CD14-positive monocyte (primary cell): ENCODE measurements at regions not wholly inside any gene's neighbourhood (a gene's known extent, or its start where the extent isn't known, plus 50 kb on each side); places are given as distances from the start of the nearest gene placed in this dataset.

Source experiments
- DNase-seq, 3 donors: peaks; one replicate each; pipeline ENCODE4 v3.0.0-alpha.2; 2011 to 2022
- H2AFZ ChIP-seq: 2 replicates; pipeline ENCODE4 v1.6.0; 2012; ENCODE audit warnings: mild to moderate bottlenecking, low read depth, low read length, inconsistent platforms; ENCODE audit not compliant: insufficient read depth, poor library complexity, severe bottlenecking
- H3K27ac ChIP-seq, 2 donors: 1 replicate in 1 of 2; 2 replicates in 1 of 2; pipeline ENCODE4 v1.5.1; 2012 to 2013; ENCODE audit warnings: low read length in 2 of 2, control low read depth in 1 of 2, inconsistent platforms in 1 of 2, low read depth in 1 of 2, mild to moderate bottlenecking in 1 of 2
- H3K27me3 ChIP-seq, 2 donors: one replicate each; pipeline versions ENCODE4 v1.6.0 to v1.6.1; 2011 to 2013; ENCODE audit warnings: low read length in 2 of 2; ENCODE audit not compliant: control insufficient read depth in 2 of 2, insufficient read depth in 2 of 2
- H3K36me3 ChIP-seq, 2 donors: replicated peaks in 1 of 2; 1 replicate in 1 of 2; 2 replicates in 1 of 2; pipeline versions ENCODE4 v1.5.1 to v1.6.1; 2012 to 2013; ENCODE audit warnings: low read length in 2 of 2, control low read depth in 1 of 2, inconsistent platforms in 1 of 2, mild to moderate bottlenecking in 1 of 2; ENCODE audit not compliant: insufficient read depth in 2 of 2, control insufficient read depth in 1 of 2
- H3K4me1 ChIP-seq, 2 donors: 1 replicate in 1 of 2; 2 replicates in 1 of 2; pipeline versions ENCODE4 v1.5.1 to v1.6.1; 2012 to 2013; ENCODE audit warnings: low read length in 2 of 2, control low read depth in 1 of 2, inconsistent platforms in 1 of 2, mild to moderate bottlenecking in 1 of 2, moderate library complexity in 1 of 2; ENCODE audit not compliant: insufficient read depth in 2 of 2, control insufficient read depth in 1 of 2
- H3K4me2 ChIP-seq: replicated peaks from 2 replicates; pipeline ENCODE3; 2012; ENCODE audit warnings: low read length, moderate library complexity, mild to moderate bottlenecking; ENCODE audit not compliant: poor library complexity, severe bottlenecking; ENCODE audit errors: extremely low read depth
- H3K4me3 ChIP-seq, 3 experiments: fragments of 200-600 bp in 1 of 3; sonication (generic) in 1 of 3; replicated peaks in 1 of 3; 1 replicate in 2 of 3; 2 replicates in 1 of 3; pipeline ENCODE4 v1.5.1; 2011 to 2013; ENCODE audit warnings: low read length in 3 of 3, mild to moderate bottlenecking in 3 of 3, control low read depth in 2 of 3, low read depth in 2 of 3, inconsistent platforms in 1 of 3, moderate library complexity in 1 of 3
- H3K79me2 ChIP-seq: 2 replicates; pipeline ENCODE4 v1.6.0; 2012; ENCODE audit warnings: mild to moderate bottlenecking, control low read depth, inconsistent platforms, low read length, moderate library complexity; ENCODE audit not compliant: insufficient read depth
- H3K9ac ChIP-seq: 2 replicates; pipeline ENCODE4 v1.6.0; 2017; ENCODE audit warnings: low read length, mild to moderate bottlenecking; ENCODE audit not compliant: insufficient read depth, poor library complexity, severe bottlenecking
- H3K9me3 ChIP-seq, 2 donors: replicated peaks in 1 of 2; 1 replicate in 1 of 2; 2 replicates in 1 of 2; pipeline versions ENCODE4 v1.5.1 to v1.6.1; 2012 to 2013; ENCODE audit warnings: low read length in 2 of 2, control low read depth in 1 of 2; ENCODE audit not compliant: control insufficient read depth in 1 of 2, insufficient read depth in 1 of 2
- H4K20me1 ChIP-seq: 2 replicates; pipeline ENCODE4 v1.6.0; 2012; ENCODE audit warnings: mild to moderate bottlenecking, low read length, control low read depth, moderate library complexity; ENCODE audit not compliant: insufficient read depth
- H3K27ac Mint-ChIP-seq, 7 donors: one replicate each; pipeline ENCODE4 v1.8.0; 2020; ENCODE audit warnings: mild to moderate bottlenecking in 7 of 7, mixed read lengths in 7 of 7, moderate library complexity in 6 of 7, inconsistent platforms in 2 of 7
- H3K27me3 Mint-ChIP-seq, 3 donors: one replicate each; pipeline ENCODE4 v1.8.0; 2021 to 2022; ENCODE audit warnings: low read depth in 3 of 3, mild to moderate bottlenecking in 3 of 3, mixed read lengths in 3 of 3, moderate library complexity in 3 of 3, inconsistent platforms in 1 of 3
- H3K36me3 Mint-ChIP-seq, 2 donors: one replicate each; pipeline ENCODE4 v1.8.0; 2020; ENCODE audit warnings: mixed read lengths in 2 of 2, inconsistent platforms in 1 of 2, mild to moderate bottlenecking in 1 of 2
- H3K4me1 Mint-ChIP-seq: one replicate; pipeline ENCODE4 v1.8.0; 2020; ENCODE audit warnings: mild to moderate bottlenecking, mixed read lengths
- H3K4me3 Mint-ChIP-seq, 2 donors: one replicate each; pipeline ENCODE4 v1.8.0; 2020; ENCODE audit warnings: mild to moderate bottlenecking in 2 of 2, mixed read lengths in 2 of 2, moderate library complexity in 1 of 2
- H3K9me3 Mint-ChIP-seq, 7 donors: one replicate each; pipeline ENCODE4 v1.8.0; 2020 to 2022; ENCODE audit warnings: mixed read lengths in 7 of 7, mild to moderate bottlenecking in 6 of 7, moderate library complexity in 6 of 7, inconsistent platforms in 2 of 7
- CTCF ChIP-seq: fragments of 200-600 bp; IDR thresholded peaks from one replicate; pipeline ENCODE4 v1.8.0; 2022; ENCODE audit warnings: antibody characterized with exemption, mild to moderate bottlenecking
- WGBS: methylation state at CpG from one replicate; pipeline ENCODE4 v1.1.5; 2013; ENCODE audit warnings: missing lambda C conversion rate; ENCODE audit not compliant: insufficient coverage; 5-methylcytosine and 5-hydroxymethylcytosine counted together
- intact Hi-C, 2 donors: fragments of 100-400 bp; cut with micrococcal nuclease; formaldehyde crosslinking; loops; one replicate each; pipeline versions ENCODE4 v1.15.0 to v1.15.1; 2023

GRCh38 chr10:58885146-58885545 lies 291.3 kb upstream of the PHYHIPL start:
- Mint-ChIP-seq H3K36me3 (no peaks in the 10 kb centered on the region), H3K4me1 (no peaks in the 10 kb centered on the region), H3K27ac (no peak overlapping the region), H3K27me3 (peaks cover 0 to 3% (median 0%) of the 10 kb centered on the region in 3 donors), H3K4me3 (no peak overlapping the region), H3K9me3 (peaks cover 2 to 8% (median 4%) of the 10 kb centered on the region in 7 donors)
- no peak overlapping the region for H3K4me3 ChIP-seq
- intact Hi-C loops: no loop called here
- WGBS: 100% methylated on average over 1 of the region's 3 CpGs
- TF ChIP-seq CTCF: no peak
- no peak overlapping the region for H2AFZ ChIP-seq
- no peak for DNase-seq
- H3K9me3 ChIP-seq: peaks cover 0 to 5% of the 10 kb centered on the region in 2 donors
- no peaks in the 10 kb centered on the region for H3K27me3 ChIP-seq
- H3K27ac ChIP-seq: no peak overlapping the region
- H3K79me2 ChIP-seq: no peaks in the 10 kb centered on the region
- H3K4me1 ChIP-seq: no peaks in the 10 kb centered on the region
- no peaks in the 10 kb centered on the region for H4K20me1 ChIP-seq
- no peak overlapping the region for H3K4me2 ChIP-seq
- no peaks in the 10 kb centered on the region for H3K36me3 ChIP-seq
- H3K9ac ChIP-seq: no peak overlapping the region

- DNase-seq: no peak
- H3K4me3 Mint-ChIP-seq: no peak overlapping the region
- no peaks in the 10 kb centered on the region for H4K20me1 ChIP-seq
- peaks cover 0 to 5% of the 10 kb centered on the region in 2 donors for H3K9me3 ChIP-seq
- intact Hi-C loops: no loop called here
- peaks cover 0 to 3% (median 0%) of the 10 kb centered on the region in 3 donors for H3K27me3 Mint-ChIP-seq
- TF ChIP-seq CTCF: no peak
- 100% methylated on average over 2 of the region's 3 CpGs for WGBS
- no peaks in the 10 kb centered on the region for H3K4me1 ChIP-seq
- no peak overlapping the region for H3K4me3 ChIP-seq
- no peak overlapping the region for H3K9ac ChIP-seq
- no peak overlapping the region for H3K4me2 ChIP-seq
- no peak overlapping the region for H3K27ac Mint-ChIP-seq
- no peaks in the 10 kb centered on the region for H3K79me2 ChIP-seq
- H3K9me3 Mint-ChIP-seq: peaks cover under 1 to 8% (median 4%) of the 10 kb centered on the region in 7 donors
- no peak overlapping the region for H3K27ac ChIP-seq
- H3K36me3 ChIP-seq: no peaks in the 10 kb centered on the region
- H3K27me3 ChIP-seq: no peaks in the 10 kb centered on the region
- H3K4me1 Mint-ChIP-seq: no peaks in the 10 kb centered on the region
- no peaks in the 10 kb centered on the region for H3K36me3 Mint-ChIP-seq
- no peak overlapping the region for H2AFZ ChIP-seq
Observed at GRCh38 chr10:58885686-58886345, 290.6 kb upstream of the PHYHIPL start.
